ENCODE measurements at regions not wholly inside any gene's neighbourhood (a gene's known extent, or its start where the extent isn't known, plus 50 kb on each side); places are given as distances from the start of the nearest gene placed in this dataset.
"Not testable (repeated sequence)": the region's sequence is repeated elsewhere in the genome, so short reads cannot be mapped to it uniquely, and the experiment has no call there.

- not testable (repeated sequence) for FAIRE-seq
Observed at GRCh38 chr18:5830902-5831301, 64.4 kb downstream of the TMEM200C start.

- FAIRE-seq = no peak
Observed at GRCh38 chr18:5828913-5829312, 66.4 kb downstream of the TMEM200C start.

- no peak for FAIRE-seq
Observed at GRCh38 chr18:5825663-5826062, 69.7 kb downstream of the TMEM200C start.

DNA sequence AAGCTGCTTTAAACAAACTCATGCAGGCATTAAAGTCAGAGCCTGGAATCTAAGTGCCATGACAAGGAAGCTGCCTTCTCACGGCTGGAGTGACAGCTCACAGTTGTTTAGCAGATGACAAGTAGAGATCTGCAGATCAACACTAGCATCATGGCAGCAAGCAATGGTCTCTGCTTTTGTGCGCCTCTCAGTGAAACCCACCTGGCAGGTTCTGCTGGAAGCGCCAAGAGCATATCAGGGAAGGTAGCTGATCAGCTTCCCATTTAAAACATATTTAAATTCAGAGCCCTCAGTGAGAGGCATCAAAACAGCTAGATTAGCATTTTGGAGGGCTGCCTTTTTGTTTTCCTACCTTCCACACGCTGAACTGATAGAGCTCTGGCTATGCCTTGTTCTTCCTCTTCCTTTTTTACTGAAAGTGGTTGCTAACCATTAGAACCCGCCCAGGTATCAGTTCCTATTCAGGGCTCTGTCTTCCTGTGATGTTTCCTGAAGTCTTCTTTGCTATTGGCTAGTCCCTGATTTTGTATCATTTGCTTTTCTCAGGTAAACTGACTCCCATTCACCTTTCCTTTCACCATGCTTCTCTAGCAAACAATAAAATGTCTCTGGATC is 70.8 kb downstream of the TMEM200C start:
- no peak for FAIRE-seq

- FAIRE-seq = no peak
Observed at GRCh38 chr18:5817816-5818215, 77.5 kb downstream of the TMEM200C start.

DNA sequence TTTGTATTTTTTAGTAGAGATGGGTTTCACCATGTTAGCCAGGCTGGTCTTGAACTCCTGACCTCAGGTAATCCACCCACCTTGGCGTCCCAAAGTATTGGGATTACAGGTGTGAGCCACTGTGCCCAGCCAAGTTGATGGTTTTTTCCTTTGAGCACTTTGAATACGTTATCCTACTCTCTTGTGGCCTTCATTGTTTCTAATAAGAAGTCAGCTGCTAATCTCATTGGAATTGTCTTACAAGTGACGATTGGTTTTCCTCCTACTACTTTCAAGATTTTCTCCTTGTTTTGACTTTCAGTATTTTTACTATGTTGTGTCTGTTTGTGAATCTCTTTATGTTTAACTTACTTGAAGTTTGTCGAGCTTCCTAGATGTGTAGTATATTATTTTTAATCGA is 88.5 kb downstream of the TMEM200C start:
- no peak for FAIRE-seq

- FAIRE-seq = no peak
Observed at GRCh38 chr18:5787936-5788335, 107.4 kb downstream of the TMEM200C start.

- no peak for FAIRE-seq
Observed at GRCh38 chr18:5779922-5780321, 115.4 kb downstream of the TMEM200C start.

DNA sequence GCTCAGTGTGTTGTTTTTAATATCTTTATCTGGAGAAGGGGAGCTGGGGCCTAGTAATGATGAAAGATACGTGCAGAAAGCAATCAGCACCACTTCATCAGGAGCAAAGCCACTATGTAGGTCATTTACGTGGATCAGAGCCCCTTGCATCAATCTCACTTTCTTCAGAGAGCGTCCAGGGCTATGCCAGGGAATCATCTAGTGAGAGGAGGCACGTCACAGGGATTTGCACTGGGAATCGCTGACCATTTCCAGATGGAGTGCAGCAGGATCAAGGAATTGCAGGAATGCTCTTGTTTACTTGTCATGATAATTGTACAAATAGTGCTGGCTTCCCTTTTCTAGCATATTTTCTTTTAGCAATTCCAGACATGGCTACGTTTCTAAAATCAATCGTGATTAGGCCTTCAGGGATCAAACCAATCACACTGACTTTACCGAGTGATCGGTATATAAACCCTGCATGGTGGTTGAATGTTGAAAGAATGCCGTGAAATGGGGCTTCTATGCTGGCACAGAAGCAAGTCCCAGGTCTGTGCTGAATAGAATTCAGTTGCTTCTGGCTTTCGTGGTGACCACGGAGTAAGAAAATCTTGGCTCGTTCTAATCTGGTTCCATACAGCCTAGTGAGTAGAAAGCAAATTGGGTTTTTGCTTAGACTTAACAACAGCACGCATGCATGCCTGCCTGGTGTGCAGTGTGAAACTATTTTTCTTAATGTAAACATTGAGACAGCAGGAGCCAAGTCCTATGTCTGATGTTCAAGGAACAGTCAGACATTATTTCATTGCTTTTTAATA is 122.8 kb downstream of the TMEM200C start:
- no peak for FAIRE-seq

- FAIRE-seq = no peak
Observed at GRCh38 chr18:5771343-5771742, 124.0 kb downstream of the TMEM200C start.

- no peak for FAIRE-seq
Observed at GRCh38 chr18:5770176-5770575, 125.1 kb downstream of the TMEM200C start.

- FAIRE-seq = no peak
Observed at GRCh38 chr18:5768454-5768853, 126.9 kb downstream of the TMEM200C start.

- no peak for FAIRE-seq
Observed at GRCh38 chr18:5759194-5759593, 136.1 kb downstream of the TMEM200C start.

DNA sequence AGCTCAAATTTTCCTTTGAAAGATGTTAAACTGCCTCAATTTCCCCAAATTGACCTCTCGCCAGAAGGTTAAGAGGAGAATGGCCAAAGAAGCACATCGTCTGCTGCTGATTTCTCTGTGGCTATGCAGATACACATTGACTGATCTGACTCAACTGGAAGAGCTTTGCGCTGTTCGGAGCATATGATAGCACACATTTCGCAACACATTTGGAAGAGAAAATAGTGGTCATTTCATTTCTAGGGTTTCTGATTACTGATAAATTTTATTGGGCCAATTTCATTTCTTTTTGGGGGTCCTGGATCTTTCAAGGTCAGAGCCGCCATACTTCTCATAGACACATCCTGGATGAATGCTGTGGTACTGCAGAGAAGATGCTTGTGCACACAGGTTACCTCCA is 138.5 kb downstream of the TMEM200C start:
- FAIRE-seq = no peak

GRCh38 chr18:5747678-5748077 is 147.6 kb downstream of the TMEM200C start:
- FAIRE-seq = no peak

GRCh38 chr18:5746844-5747243 is 148.5 kb downstream of the TMEM200C start:
- FAIRE-seq = no peak

- no peak for FAIRE-seq
Observed at GRCh38 chr18:5744659-5745058, 150.7 kb downstream of the TMEM200C start.

GRCh38 chr18:5738526-5738925 is 156.8 kb downstream of the TMEM200C start:
- no peak for FAIRE-seq

DNA sequence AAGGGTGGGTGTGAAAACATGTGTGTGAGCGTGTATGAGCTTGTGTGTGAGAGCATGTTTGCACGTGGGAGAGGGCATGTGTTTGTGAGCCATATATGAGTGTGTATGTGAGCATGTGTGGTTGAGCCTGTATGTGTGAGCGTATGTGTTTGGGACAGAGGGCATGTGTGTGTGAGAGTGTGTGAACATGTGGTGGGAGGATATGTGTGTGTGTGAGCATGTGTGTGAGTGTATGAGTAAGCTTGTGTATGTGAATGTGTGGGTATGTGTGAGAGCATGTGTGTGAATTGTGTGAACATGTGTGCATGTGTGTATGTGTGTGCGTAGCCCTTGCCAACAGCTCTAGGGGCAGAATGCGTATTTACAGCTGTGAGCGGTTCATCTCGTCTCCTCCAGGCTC is 163.0 kb downstream of the TMEM200C start:
- FAIRE-seq = no peak

DNA sequence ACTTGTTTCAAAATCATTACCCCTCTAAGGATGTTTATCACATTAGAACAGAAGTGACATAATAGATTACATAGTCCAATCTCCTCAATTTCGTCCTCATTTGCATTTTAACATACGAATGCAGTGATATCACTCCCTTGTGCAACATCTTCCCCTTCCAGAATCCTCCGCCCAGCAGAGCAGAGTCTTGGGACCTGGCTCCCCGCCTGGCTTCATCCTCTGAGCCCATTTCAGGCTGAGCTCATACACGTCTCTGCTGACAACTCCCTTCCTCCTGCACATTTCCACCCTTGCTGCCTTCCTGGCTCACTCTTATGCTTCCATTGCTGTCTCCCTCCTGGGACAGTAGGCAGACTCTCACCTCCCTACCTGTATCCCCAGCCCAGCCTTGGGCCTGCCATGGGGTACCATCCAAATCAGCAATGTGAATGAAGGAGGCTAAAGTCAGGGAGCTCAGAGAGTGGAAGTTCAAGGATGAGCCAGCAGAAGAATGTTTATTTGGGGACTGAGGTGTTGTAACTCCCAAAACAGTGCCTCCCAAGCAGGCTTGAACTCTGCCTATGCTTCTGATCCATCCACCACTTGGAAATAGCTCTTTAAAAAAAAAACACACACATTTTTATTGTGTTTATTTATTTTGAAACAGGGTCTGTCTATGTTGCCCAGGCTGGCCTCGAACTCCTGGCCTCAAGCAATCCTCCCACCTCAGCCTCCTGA is 165.2 kb downstream of the TMEM200C start:
- no peak for FAIRE-seq

GRCh38 chr18:5728531-5728930 is 166.8 kb downstream of the TMEM200C start:
- no peak for FAIRE-seq

DNA sequence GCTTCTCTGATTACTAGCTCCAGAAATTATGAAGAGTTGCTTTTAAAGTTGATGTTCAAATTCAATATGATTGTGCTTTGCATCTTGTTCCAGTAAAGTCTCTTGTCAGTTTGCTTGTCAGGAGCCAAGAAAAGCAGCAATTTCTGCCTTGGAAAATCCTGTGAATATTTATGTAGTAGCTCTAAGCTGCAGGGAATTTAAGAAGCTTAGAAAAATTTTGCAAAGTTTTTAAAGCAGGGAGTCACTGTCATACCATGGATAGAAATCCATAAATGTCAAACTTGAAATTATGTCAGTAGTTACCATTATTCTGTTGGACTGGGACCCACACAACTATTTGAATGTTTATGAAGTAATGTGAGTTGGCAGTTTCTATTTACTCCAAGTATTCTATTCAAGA is 169.3 kb downstream of the TMEM200C start:
- no peak for FAIRE-seq

DNA sequence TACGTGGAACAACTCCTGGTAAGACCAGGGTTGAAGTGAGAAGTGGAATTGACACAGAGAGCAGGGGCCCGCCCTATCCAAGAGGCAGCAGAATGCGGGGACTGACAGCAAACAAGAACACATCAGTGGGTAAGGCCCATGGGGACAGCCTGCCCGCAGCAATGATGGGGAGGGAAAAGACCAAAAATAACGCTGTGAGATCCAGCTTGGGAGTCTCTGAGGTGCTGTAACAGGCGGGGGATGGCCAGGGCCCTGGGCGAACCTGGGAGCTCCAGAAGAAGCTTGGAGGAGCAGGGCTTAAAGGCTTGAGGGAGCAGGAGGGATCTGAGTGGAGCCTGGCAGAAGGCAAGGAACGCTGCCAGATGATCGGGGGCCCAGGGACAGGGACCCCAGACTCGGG is 173.4 kb downstream of the TMEM200C start:
- no peak for FAIRE-seq

GRCh38 chr18:5720132-5720531 is 175.2 kb downstream of the TMEM200C start:
- FAIRE-seq = no peak
